ENCODE measurements at regions not wholly inside any gene's neighbourhood (a gene's known extent, or its start where the extent isn't known, plus 50 kb on each side); places are given as distances from the start of the nearest gene placed in this dataset.

- TF ChIP-seq CTCF (IDR thresholded peaks at IDR 0.05; ENCODE audit: low read depth, low read length, poor library complexity, severe bottlenecking) (no peak), EZH2phosphoT487 (IDR thresholded peaks at IDR 0.05; ENCODE audit: borderline replicate concordance, low read length) (no peak)
These were observed 53.5 kb upstream of the ERCC6L2 start for GRCh38 chr9:95822015-95822414.
